ENCODE measurements at regions not wholly inside any gene's neighbourhood (a gene's known extent, or its start where the extent isn't known, plus 50 kb on each side); places are given as distances from the start of the nearest gene placed in this dataset.
A peak's percentile ranks its signal among the peaks of the same experiment; 100 is the strongest.

- Histone ChIP-seq H3K4me1 (peaks cover 0 to 10% of the 10 kb centered on the region in 2 donors), H3K36me3 (no peaks in the 10 kb centered on the region), H3K4me3 (peak overlapping the region in 1 of 2 donors; percentile 52), H3K27ac (peak overlapping the region; percentile 87 to 94), H3K9me3 (no peaks in the 10 kb centered on the region), H3K27me3 (no peaks in the 10 kb centered on the region)
- intact Hi-C loops (cut with DNase I; ENCODE audit: low total_unique reads): no loop called here
- TF ChIP-seq POLR2A (IDR thresholded peaks at IDR 0.05) (no peak), CTCF (IDR thresholded peaks at IDR 0.05) (no peak)
- DNase-seq: no peak
Measured at GRCh38 chr7:130938661-130939060, 204.7 kb upstream of the KLF14 start.

GRCh38 chr7:130939321-130940095 is 205.5 kb upstream of the KLF14 start:
- Histone ChIP-seq H3K4me3 (peak overlapping the region; percentile 38 to 52), H3K4me1 (peaks cover 0 to 16% of the 10 kb centered on the region in 2 donors), H3K36me3 (no peaks in the 10 kb centered on the region), H3K27ac (peak overlapping the region; percentile 87 to 94), H3K9me3 (no peaks in the 10 kb centered on the region), H3K27me3 (no peaks in the 10 kb centered on the region)
- intact Hi-C loops (cut with DNase I; ENCODE audit: low total_unique reads): no loop called here
- DNase-seq: no peak
- TF ChIP-seq CTCF (IDR thresholded peaks at IDR 0.05): no peak

- no peak for TF ChIP-seq CTCF (IDR thresholded peaks at IDR 0.05)
- no peak for TF ChIP-seq POLR2A (IDR thresholded peaks at IDR 0.05)
- Histone ChIP-seq H3K27me3 (no peaks in the 10 kb centered on the region), H3K27ac (peak overlapping the region; percentile 87 to 94), H3K9me3 (no peaks in the 10 kb centered on the region), H3K4me3 (peak overlapping the region; percentile 38 to 52), H3K4me1 (peaks cover 0 to 17% of the 10 kb centered on the region in 2 donors), H3K36me3 (no peaks in the 10 kb centered on the region)
- intact Hi-C loops (cut with DNase I; ENCODE audit: low total_unique reads): no loop called here
- DNase-seq: no peak
Measured at GRCh38 chr7:130940326-130940725, 206.3 kb upstream of the KLF14 start.

- intact Hi-C loops (cut with DNase I; ENCODE audit: low total_unique reads): no loop called here
- H3K27ac ChIP-seq: peak overlapping the region; percentile 87 to 94
Measured at GRCh38 chr7:130940907-130941306, 206.9 kb upstream of the KLF14 start.

More at GRCh38 chr7:130940907-130941306, 206.9 kb upstream of the KLF14 start:
- TF ChIP-seq POLR2A (IDR thresholded peaks at IDR 0.05) (no peak), CTCF (IDR thresholded peaks at IDR 0.05) (no peak)
- H3K9me3 ChIP-seq: no peaks in the 10 kb centered on the region
- peak overlapping the region; percentile 38 to 52 for H3K4me3 ChIP-seq
- H3K4me1 ChIP-seq: peaks cover 0 to 17% of the 10 kb centered on the region in 2 donors
- H3K27me3 ChIP-seq: no peaks in the 10 kb centered on the region
- H3K36me3 ChIP-seq: no peaks in the 10 kb centered on the region
- DNase-seq: no peak
